ENCODE measurements at regions not wholly inside any gene's neighbourhood (a gene's known extent, or its start where the extent isn't known, plus 50 kb on each side); places are given as distances from the start of the nearest gene placed in this dataset.
"Not testable (repeated sequence)": the region's sequence is repeated elsewhere in the genome, so short reads cannot be mapped to it uniquely, and the experiment has no call there.

DNA sequence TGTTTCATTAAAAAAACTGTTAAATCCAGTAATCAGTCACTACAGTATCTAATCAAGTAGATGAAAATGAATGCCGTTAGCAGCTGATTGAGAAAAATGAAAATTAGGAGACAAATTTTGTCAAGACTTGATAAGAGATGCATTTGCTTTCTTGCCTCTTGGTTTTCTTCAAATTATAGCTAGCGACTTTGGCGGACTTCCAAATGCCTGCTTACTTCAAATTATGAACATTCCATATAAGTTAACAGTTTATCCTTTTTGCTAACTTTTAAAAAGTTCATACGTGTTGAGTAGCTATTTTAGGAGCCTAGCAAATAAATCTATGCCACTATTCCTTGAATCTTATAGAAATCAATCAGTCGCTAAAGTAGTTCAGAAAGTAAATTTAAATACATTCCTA lies 58.8 kb downstream of the PPP4R3C start:
- no peak for DNase-seq (ENCODE audit: low spot score)

DNA sequence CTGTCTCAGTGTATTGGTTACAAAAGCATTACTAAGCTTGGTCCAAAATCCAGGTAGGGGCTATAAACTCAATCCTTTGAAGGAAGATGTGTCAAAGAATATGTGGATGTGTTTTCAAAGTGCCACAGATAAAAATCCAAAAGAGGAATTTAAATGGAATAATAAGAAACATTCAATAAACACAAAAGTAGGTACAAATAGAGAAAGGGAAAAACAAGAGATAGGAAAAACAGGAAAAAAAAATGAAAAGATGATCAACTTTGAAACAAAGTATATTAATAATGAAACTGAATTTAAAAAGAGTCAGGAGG lies 64.0 kb downstream of the PPP4R3C start:
- no peak for DNase-seq (ENCODE audit: low spot score)

- DNase-seq (ENCODE audit: low spot score), result no peak
These were observed 71.5 kb downstream of the PPP4R3C start for GRCh38 chrX:27391623-27392022.

DNA sequence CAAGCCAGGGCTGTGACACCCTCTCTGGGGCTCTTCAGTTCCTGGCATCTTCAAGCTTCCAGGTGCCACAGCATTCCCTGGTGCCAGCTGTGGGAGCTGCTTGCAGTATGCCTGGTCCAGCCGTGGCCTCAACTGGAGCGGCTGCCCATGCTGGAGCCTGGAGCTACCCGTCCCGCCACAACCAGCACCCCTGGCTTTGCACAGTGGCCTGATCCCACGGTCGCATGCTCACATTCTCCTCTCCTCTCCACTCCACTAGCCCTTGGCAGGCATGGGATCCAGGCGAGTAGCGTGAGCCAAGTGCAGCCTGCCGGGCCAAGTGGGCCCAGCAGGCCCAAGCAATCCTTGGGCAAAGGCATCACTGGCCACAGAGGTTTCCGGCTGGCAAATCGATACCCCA lies 81.7 kb downstream of the PPP4R3C start:
- DNase-seq (ENCODE audit: low spot score), result no peak

DNA sequence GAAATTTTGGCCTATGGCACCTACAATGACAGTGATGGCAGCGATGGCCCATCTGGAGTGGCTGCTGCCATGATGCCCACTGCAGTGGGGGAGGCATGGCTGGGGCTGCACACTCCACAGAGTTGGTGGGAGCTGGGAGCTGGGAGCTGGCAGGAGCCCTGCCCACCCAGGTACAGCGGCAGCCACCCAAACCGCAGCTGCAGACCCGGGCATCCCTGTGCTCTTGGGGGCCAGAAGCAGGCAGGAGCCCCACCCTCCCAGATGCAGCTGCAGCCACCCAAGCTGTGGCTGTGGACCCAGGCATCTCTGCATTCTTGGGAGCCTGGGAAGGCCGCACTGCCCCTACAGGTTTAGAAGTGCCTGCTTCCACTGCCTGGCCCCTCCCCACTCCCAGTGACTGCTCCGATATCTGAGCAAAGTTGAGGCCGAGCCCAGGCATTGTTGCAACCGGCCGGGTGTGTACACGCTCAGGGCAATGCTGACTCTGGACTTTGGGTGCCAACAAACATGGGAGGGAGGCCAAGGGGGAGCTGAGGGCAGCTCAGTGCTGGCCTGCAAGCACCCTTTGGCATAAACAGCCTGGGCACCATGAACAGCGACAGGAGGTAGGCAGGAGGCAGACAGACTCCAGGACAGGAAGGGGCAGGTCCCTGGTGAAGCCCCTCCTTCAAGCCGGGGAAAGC lies 82.8 kb downstream of the PPP4R3C start:
- no peak for DNase-seq (ENCODE audit: low spot score)

- DNase-seq (ENCODE audit: low spot score), result no peak
These were observed 109.1 kb downstream of the PPP4R3C start for GRCh38 chrX:27354021-27354420.

- no peak for DNase-seq (ENCODE audit: low spot score)
These were observed 112.7 kb downstream of the PPP4R3C start for GRCh38 chrX:27350476-27350875.

- DNase-seq (ENCODE audit: low spot score), result peak; percentile 10
These were observed 126.6 kb downstream of the PPP4R3C start for GRCh38 chrX:27336466-27337091.

DNA sequence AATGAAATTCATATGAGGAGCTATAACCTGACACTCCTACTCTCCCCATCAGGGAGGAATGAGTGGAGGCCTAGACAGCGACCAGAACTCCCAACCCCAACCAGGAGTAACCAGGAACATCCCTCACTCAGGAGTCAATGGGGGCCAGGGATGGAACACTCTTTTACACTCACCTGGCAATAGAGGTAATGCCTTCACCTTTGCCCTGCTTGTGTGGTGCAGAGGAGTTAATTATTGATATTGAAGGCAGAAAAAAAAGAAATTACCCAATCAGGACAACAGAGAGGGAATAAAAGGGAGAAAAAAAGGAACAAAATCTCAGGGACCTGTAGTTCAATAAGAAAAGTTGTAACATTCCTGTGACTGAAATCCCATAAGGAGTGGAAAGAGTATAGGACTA lies 141.5 kb downstream of the PPP4R3C start:
- DNase-seq (ENCODE audit: low spot score), result no peak

DNA sequence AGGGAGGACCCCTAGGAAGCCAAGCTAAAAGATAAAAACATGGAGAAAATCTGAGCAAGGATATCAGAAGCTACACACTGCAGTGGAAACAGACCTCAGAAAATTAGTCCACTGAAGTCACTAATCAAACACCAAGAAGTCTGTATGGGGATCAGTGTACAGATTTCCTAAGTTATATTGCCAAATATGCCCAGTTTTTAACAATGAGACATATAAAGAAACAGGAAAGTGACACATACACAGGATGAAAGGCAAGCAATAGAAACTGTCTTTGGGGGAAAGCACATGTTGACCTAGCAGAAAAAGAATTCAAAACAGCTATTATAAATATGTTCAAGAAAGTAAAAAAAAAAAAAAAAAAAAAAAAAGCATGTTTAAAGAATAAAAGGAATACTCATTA lies 153.7 kb downstream of the PPP4R3C start:
- DNase-seq (ENCODE audit: low spot score), result no peak

DNA sequence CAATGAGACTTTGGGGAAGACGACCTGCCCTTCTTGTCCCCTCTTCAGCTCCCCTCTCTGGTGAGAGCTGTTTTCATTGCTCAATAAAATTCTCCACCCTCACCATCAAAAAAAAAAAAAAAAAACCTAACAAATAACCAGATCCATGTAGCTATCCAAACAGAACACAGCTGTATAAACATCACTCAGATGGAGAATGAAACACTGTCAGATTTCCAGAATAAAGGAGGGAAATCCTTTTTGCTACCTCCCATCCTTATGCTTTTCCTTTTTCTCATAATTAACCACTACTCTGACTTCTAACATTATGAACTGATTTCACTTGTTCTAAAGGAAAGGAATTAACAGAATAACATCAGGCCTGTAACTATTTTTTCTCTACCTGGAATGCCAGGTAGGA lies 155.6 kb downstream of the PPP4R3C start:
- no peak for DNase-seq (ENCODE audit: low spot score)

DNA sequence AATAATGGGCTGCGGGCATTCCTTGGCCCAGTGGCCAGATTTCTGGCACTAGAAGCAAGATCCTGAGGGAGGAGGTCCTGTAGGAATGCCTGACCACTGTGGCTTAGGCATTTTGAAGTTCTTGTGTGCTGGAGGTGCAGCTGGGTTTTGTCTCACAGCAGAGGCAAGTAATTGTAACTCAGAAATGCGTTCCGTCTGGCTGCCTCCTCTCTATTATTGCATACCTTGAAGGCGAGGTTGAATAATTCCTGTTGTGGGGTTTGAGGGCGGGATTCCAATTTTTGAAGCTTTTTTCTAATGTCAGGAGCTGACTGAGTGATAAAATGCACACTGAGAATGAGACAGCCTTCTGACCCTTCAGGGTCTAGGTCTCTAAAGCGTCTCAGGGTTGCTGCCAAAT lies 170.6 kb downstream of the PPP4R3C start:
- not testable (repeated sequence) for DNase-seq (ENCODE audit: low spot score)

GRCh38 chrX:27276751-27277150 lies 186.4 kb downstream of the PPP4R3C start:
- DNase-seq (ENCODE audit: low spot score), result no peak

DNA sequence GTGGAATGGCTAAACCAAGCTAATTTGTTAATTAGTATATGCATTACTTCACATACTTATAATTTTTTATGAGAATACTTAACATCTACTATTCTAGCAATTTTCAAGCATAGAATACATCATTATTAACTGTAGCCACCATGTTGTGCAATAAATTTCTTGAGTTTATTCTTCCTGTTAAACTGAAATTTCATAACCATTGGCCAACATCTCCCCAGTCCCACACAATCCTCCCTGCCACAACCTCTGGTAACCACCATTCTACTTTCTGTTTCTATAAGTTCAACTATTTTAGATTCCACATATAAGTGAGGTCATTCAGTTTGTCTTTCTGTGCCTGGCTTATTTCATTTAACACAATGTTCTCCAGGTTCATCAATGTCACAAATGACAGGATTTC lies 208.5 kb downstream of the PPP4R3C start:
- no peak for DNase-seq (ENCODE audit: low spot score)

GRCh38 chrX:27251369-27251768 lies 211.8 kb downstream of the PPP4R3C start:
- DNase-seq (ENCODE audit: low spot score), result no peak

DNA sequence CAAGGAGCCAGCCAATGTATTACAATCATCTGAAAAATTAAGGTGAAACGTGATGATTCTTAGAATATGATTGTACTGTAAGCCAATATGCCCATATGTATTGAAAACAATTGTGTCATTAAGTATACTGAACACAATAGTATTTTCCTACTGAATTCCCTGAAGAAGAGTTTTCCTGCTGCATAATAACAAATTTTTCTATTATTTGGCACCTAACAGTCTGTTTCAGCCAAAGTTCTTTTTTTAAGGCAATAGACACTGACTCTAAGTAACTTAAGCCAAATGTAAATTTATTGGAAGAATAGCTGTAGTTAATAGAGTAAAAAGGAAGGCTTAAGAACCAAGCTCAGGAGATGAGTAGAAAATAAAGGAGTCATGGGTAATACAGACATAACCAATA lies 220.6 kb downstream of the PPP4R3C start:
- DNase-seq (ENCODE audit: low spot score), result no peak

DNA sequence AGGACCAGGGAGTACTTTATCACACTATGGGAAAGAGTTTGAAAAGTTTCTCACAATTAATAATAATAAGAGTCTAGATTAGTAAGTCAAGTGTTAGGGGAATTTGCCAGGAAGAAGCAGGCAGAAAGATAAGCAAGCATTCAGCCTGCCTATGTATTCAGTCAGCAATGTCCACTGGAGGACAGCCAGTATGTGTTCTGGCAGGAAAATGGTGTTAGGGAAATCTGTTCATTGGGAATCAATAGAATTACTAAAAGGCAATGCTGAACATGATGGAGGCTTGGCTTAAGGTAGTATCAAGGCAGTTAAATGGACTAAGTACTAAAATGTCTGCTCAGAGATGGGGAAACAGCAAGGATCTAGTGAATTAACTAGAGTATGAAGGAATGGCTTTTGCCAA lies 221.2 kb downstream of the PPP4R3C start:
- DNase-seq (ENCODE audit: low spot score), result no peak

- DNase-seq (ENCODE audit: low spot score), result not testable (repeated sequence)
These were observed 223.1 kb downstream of the PPP4R3C start for GRCh38 chrX:27240042-27240441.

GRCh38 chrX:27236681-27237080 lies 226.5 kb downstream of the PPP4R3C start:
- no peak for DNase-seq (ENCODE audit: low spot score)

GRCh38 chrX:27229721-27230120 lies 233.4 kb downstream of the PPP4R3C start:
- DNase-seq (ENCODE audit: low spot score), result no peak

DNA sequence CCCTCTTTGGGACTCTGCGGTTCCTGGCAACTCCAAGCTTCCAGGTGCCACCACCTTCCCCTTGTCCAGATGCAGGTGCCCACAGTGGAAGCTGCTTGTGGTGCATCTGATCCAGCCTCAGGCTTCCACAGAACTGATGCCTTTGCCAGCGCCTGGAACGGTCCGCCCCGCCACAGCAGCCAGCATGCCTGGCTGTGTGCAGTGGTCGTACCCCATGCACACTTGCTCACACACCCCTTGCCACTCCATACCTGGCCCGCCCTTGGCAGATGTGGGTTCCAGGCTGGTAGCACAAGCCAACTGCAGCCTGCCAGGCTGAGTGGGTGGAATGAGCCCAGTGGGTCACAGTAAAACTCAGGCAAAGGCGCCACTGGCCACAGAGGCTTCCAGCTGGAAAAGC lies 240.5 kb downstream of the PPP4R3C start:
- no peak for DNase-seq (ENCODE audit: low spot score)

GRCh38 chrX:27186671-27187070 lies 276.5 kb downstream of the PPP4R3C start:
- peak; percentile 4 for DNase-seq (ENCODE audit: low spot score)

DNA sequence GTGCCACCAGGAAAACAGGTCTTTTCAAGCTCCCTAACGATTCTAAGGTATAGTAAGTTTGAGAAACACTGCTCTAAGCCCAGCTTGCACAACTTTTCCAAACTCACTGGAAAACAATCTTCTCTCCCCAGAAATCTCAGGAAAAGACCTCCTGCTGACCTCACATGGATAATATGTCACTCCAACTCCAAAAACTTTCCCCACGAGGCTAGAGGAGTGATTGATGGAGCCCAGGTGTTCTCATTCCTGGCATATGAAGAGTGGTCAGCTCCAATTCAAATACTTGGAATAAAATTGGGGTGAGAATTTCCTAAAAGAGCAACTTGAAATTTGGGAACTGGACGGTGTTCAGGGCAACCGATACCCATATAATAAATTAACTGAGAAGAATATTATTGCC lies 299.9 kb downstream of the PPP4R3C start:
- DNase-seq (ENCODE audit: low spot score), result no peak

DNA sequence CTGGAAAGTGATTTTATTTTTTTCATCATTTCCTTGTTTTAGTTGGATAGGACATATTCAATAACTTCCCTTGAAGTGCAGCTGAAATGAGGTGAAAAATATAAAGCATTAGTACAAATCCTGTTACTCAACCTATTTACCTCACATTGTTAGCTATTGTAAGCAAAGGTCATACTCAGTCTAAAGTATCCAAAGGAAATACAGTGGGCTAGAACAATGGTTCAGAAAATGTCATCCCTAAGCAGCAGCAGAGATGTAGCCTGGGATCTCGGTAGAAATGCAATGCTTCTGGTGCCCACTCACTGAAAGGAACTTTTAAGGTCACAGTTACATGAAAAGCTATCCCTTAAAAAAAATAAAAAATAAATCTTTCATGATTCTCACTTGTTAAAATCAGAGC lies 300.6 kb downstream of the PPP4R3C start:
- no peak for DNase-seq (ENCODE audit: low spot score)
